Lung (tissue), 11 donors: ENCODE measurements at regions not wholly inside any gene's neighbourhood (a gene's known extent, or its start where the extent isn't known, plus 50 kb on each side); places are given as distances from the start of the nearest gene placed in this dataset.

Experiments
- ATAC-seq: fragments of 200-7000 bp; cut with Tn5 transposase; one replicate; pipeline ENCODE4 v1.9.1; 2020; ENCODE audit warnings: moderate number of reproducible peaks; ENCODE audit not compliant: insufficient read depth, low FRiP score
- DNase-seq, 3 donors: peaks; one replicate each; pipeline ENCODE4 v3.0.0-alpha.2; 2013 to 2017
- H3K27ac ChIP-seq, 2 donors: one replicate each; pipeline ENCODE4 v1.5.1; 2013; ENCODE audit warnings: mild to moderate bottlenecking in 2 of 2, moderate library complexity in 2 of 2, control low read depth in 1 of 2, inconsistent platforms in 1 of 2, low read depth in 1 of 2, low read length in 1 of 2
- H3K27me3 ChIP-seq, 3 donors: one replicate each; pipeline ENCODE4 v1.5.1; 2013; ENCODE audit warnings: low read length in 2 of 3; ENCODE audit not compliant: control insufficient read depth in 3 of 3, insufficient read depth in 3 of 3
- H3K36me3 ChIP-seq, 4 donors: one replicate each; pipeline ENCODE4 v1.5.1; 2013; ENCODE audit warnings: low read length in 4 of 4, mild to moderate bottlenecking in 1 of 4, moderate library complexity in 1 of 4; ENCODE audit not compliant: control insufficient read depth in 4 of 4, insufficient read depth in 4 of 4
- H3K4me1 ChIP-seq, 5 donors: one replicate each; pipeline ENCODE4 v1.5.1; 2013; ENCODE audit warnings: low read length in 5 of 5, mild to moderate bottlenecking in 2 of 5, moderate library complexity in 1 of 5; ENCODE audit not compliant: control insufficient read depth in 5 of 5, insufficient read depth in 5 of 5
- H3K4me3 ChIP-seq: one replicate; pipeline ENCODE4 v1.5.1; 2013; ENCODE audit warnings: mild to moderate bottlenecking, control low read depth, moderate library complexity
- H3K9ac ChIP-seq, 2 donors: one replicate each; pipeline ENCODE4 v1.5.1; 2013; ENCODE audit warnings: low read length in 2 of 2, control low read depth in 1 of 2; ENCODE audit not compliant: insufficient read depth in 1 of 2
- H3K9me3 ChIP-seq, 4 donors: one replicate each; pipeline ENCODE4 v1.5.1; 2013; ENCODE audit warnings: low read length in 3 of 4, mild to moderate bottlenecking in 1 of 4, moderate library complexity in 1 of 4; ENCODE audit not compliant: control insufficient read depth in 4 of 4, insufficient read depth in 3 of 4
- CTCF ChIP-seq: IDR thresholded peaks from 2 replicates; pipeline ENCODE4 v1.5.1; 2012; ENCODE audit warnings: mild to moderate bottlenecking; ENCODE audit errors: control extremely low read depth, extremely low read depth
- WGBS, 2 donors: extraction: QIAGEN DNeasy Blood & Tissue Kit; methylation state at CpG; one replicate each; pipeline ENCODE4 v1.1.7; 2013; 5-methylcytosine and 5-hydroxymethylcytosine counted together
- donor health status: control.
- donor health status: control.
- donor health status: Bipolar disorder and iron deficiency.
- donor health status: healthy.
- donor health status: DM: yes; HTN: yes; CAD: no.

GRCh38 chr2:2750867-2751714 is 420.0 kb upstream of the MYT1L start:
- TF ChIP-seq CTCF, result no peak
- no peak for DNase-seq
- no peaks in the 10 kb centered on the region for H3K4me1 ChIP-seq

GRCh38 chr2:2749206-2749598 is 418.1 kb upstream of the MYT1L start:
- Histone ChIP-seq H3K36me3 (no peaks in the 10 kb centered on the region), H3K27me3 (no peaks in the 10 kb centered on the region), H3K27ac (no peak overlapping the region), H3K9ac (no peak overlapping the region), H3K4me1 (no peaks in the 10 kb centered on the region), H3K4me3 (no peak overlapping the region), H3K9me3 (peaks cover 0 to 6% (median 2%) of the 10 kb centered on the region in 4 donors)
- WGBS, 2 donors, result 92 to 94% methylated on average over 9 of the region's 9 CpGs
- no peak for DNase-seq
- no peak for TF ChIP-seq CTCF
- no peak for ATAC-seq

More at GRCh38 chr2:2750867-2751714, 420.0 kb upstream of the MYT1L start:
- no peak for ATAC-seq
- Histone ChIP-seq H3K27me3 (no peaks in the 10 kb centered on the region), H3K9me3 (peaks cover 0 to 17% (median 2%) of the 10 kb centered on the region in 4 donors), H3K36me3 (no peaks in the 10 kb centered on the region), H3K4me3 (no peak overlapping the region), H3K9ac (no peak overlapping the region), H3K27ac (no peak overlapping the region)
- 95 to 96% methylated on average over 44 of the region's 44 CpGs for WGBS, 2 donors

- H3K9me3 ChIP-seq, result peaks cover 0 to 2% (median 1%) of the 10 kb centered on the region in 4 donors
- no peak overlapping the region for H3K4me3 ChIP-seq
- no peak overlapping the region for H3K9ac ChIP-seq
- no peak for TF ChIP-seq CTCF
- no peak for ATAC-seq
- H3K27me3 ChIP-seq, result no peaks in the 10 kb centered on the region
- H3K36me3 ChIP-seq, result no peaks in the 10 kb centered on the region
- H3K27ac ChIP-seq, result no peak overlapping the region
- no peaks in the 10 kb centered on the region for H3K4me1 ChIP-seq
- WGBS, 2 donors, result 77 to 87% methylated on average over 13 of the region's 13 CpGs
- no peak for DNase-seq
Measured at GRCh38 chr2:2748399-2749205, 417.5 kb upstream of the MYT1L start.
